IMR-90 (cell line): ENCODE measurements at regions not wholly inside any gene's neighbourhood (a gene's known extent, or its start where the extent isn't known, plus 50 kb on each side); places are given as distances from the start of the nearest gene placed in this dataset.

Source experiments
- ATAC-seq: fragments of 200-7000 bp; cut with Tn5 transposase; 2 replicates; pipeline ENCODE4 v1.9.1; 2020; ENCODE audit warnings: low read depth, mild to moderate bottlenecking, moderate library complexity
- BruUV-seq: library from RNA; stranded (reverse); fragments of 400-500 nt; replicated peaks from 2 replicates; lab custom pipeline; 2021; lab: Mats Ljungman, UMichigan
- CTCF ChIA-PET: fragments of 300-600 bp; formaldehyde crosslinking; extraction: SDS; loops from one replicate; lab custom pipeline; 2021; ENCODE audit warnings: antibody characterized with exemption; lab: Yijun Ruan, JAX
- POLR2A ChIA-PET: fragments of 300-600 bp; sonication (Branson Sonifier 250); formaldehyde crosslinking; loops from one replicate; lab custom pipeline; 2022; ENCODE audit warnings: antibody characterized with exemption; ENCODE audit not compliant: unreplicated experiment; lab: Charles Lee
- DNase-seq: peaks from one replicate; pipeline ENCODE4 v3.0.0; 2013
- H2AFZ ChIP-seq: replicated peaks from 2 replicates; pipeline ENCODE3; 2013; ENCODE audit warnings: low read length, mild to moderate bottlenecking; ENCODE audit not compliant: poor library complexity
- H2AK5ac ChIP-seq: 2 replicates; pipeline ENCODE4 v1.6.1; 2013; ENCODE audit warnings: low read depth, low read length, inconsistent platforms
- H2AK9ac ChIP-seq: replicated peaks from 2 replicates; pipeline ENCODE3; 2013; ENCODE audit warnings: mild to moderate bottlenecking, low read depth, low read length, moderate library complexity; ENCODE audit not compliant: poor library complexity
- H2BK120ac ChIP-seq: 2 replicates; pipeline ENCODE4 v1.6.1; 2013; ENCODE audit warnings: low read depth, low read length, inconsistent platforms
- H2BK15ac ChIP-seq: 3 replicates; pipeline ENCODE4 v1.6.1; 2013; ENCODE audit warnings: low read depth, low read length, inconsistent platforms
- H2BK20ac ChIP-seq: 2 replicates; pipeline ENCODE4 v1.6.1; 2013; ENCODE audit warnings: low read depth, mild to moderate bottlenecking, inconsistent platforms, low read length, moderate library complexity
- H2BK5ac ChIP-seq: 2 replicates; pipeline ENCODE4 v1.6.1; 2013; ENCODE audit warnings: mild to moderate bottlenecking, low read depth, low read length, inconsistent platforms; ENCODE audit not compliant: poor library complexity, severe bottlenecking
- H3K14ac ChIP-seq: replicated peaks from 2 replicates; pipeline ENCODE4 v1.6.1; 2013; ENCODE audit warnings: low read depth, low read length, inconsistent platforms
- H3K18ac ChIP-seq: 2 replicates; pipeline ENCODE4 v1.6.1; 2013; ENCODE audit warnings: low read depth, low read length, control low read depth
- H3K23ac ChIP-seq: 2 replicates; pipeline ENCODE4 v1.6.1; 2013; ENCODE audit warnings: low read depth, low read length, inconsistent platforms
- H3K27ac ChIP-seq: 2 replicates; pipeline ENCODE4 v1.5.1; 2013; ENCODE audit warnings: mild to moderate bottlenecking, control low read depth, low read length; ENCODE audit not compliant: insufficient read depth
- H3K27me3 ChIP-seq: 2 replicates; pipeline ENCODE4 v1.6.1; 2013; ENCODE audit warnings: low read length; ENCODE audit not compliant: control insufficient read depth, insufficient read depth
- H3K36me3 ChIP-seq: 2 replicates; pipeline ENCODE4 v1.6.1; 2013; ENCODE audit warnings: low read length, mixed read lengths; ENCODE audit not compliant: control insufficient read depth, insufficient read depth
- H3K4ac ChIP-seq: 2 replicates; pipeline ENCODE4 v1.6.1; 2013; ENCODE audit warnings: low read depth, low read length, inconsistent platforms
- H3K4me1 ChIP-seq: 2 replicates; pipeline ENCODE4 v1.6.1; 2013; ENCODE audit warnings: low read length, mixed read lengths; ENCODE audit not compliant: control insufficient read depth, insufficient read depth
- H3K4me2 ChIP-seq: 2 replicates; pipeline ENCODE4 v1.6.1; 2013; ENCODE audit warnings: low read depth, mild to moderate bottlenecking, control low read depth, low read length, moderate library complexity
- H3K4me3 ChIP-seq: 2 replicates; pipeline ENCODE4 v1.5.1; 2013; ENCODE audit warnings: low read depth, mild to moderate bottlenecking, control low read depth, low read length, moderate library complexity; ENCODE audit not compliant: insufficient read depth
- H3K56ac ChIP-seq: 2 replicates; pipeline ENCODE4 v1.6.1; 2013; ENCODE audit warnings: low read length, inconsistent platforms; ENCODE audit not compliant: insufficient read depth; ENCODE audit errors: extremely low read depth
- H3K79me1 ChIP-seq, 2 experiments: 2 replicates each; pipeline ENCODE4 v1.6.1; 2013; ENCODE audit warnings: low read length in 2 of 2, inconsistent platforms in 1 of 2, low read depth in 1 of 2
- H3K9ac ChIP-seq: 2 replicates; pipeline ENCODE4 v1.6.1; 2013; ENCODE audit warnings: low read depth, low read length, control low read depth
- H3K9me1 ChIP-seq: 2 replicates; pipeline ENCODE4 v1.6.1; 2013; ENCODE audit warnings: low read length, inconsistent platforms; ENCODE audit not compliant: insufficient read depth
- H3K9me3 ChIP-seq: 2 replicates; pipeline ENCODE4 v1.6.1; 2013; ENCODE audit warnings: low read length; ENCODE audit not compliant: control insufficient read depth, insufficient read depth
- H4K20me1 ChIP-seq: 2 replicates; pipeline ENCODE4 v1.6.1; 2013; ENCODE audit warnings: low read length, inconsistent platforms; ENCODE audit not compliant: insufficient read depth
- H4K5ac ChIP-seq: 2 replicates; pipeline ENCODE4 v1.6.1; 2013; ENCODE audit warnings: mild to moderate bottlenecking, low read depth, low read length, control low read depth
- H4K8ac ChIP-seq, 2 experiments: 2 replicates each; pipeline ENCODE4 v1.6.1; 2013; ENCODE audit warnings: low read depth in 2 of 2, low read length in 2 of 2, control low read depth in 1 of 2, inconsistent platforms in 1 of 2
- H4K91ac ChIP-seq: 2 replicates; pipeline ENCODE4 v1.6.1; 2013; ENCODE audit warnings: low read depth, low read length, inconsistent platforms; ENCODE audit not compliant: insufficient read depth
- BHLHE40 ChIP-seq: fragments of 150-350 bp; IDR thresholded peaks from 2 replicates; pipeline ENCODE4 v1.6.1; 2016; ENCODE audit warnings: mild to moderate bottlenecking, low read depth, low read length
- CEBPB ChIP-seq: IDR thresholded peaks from 2 replicates; pipeline ENCODE4 v1.6.1; 2012; ENCODE audit warnings: low read depth, low read length, improper control_type of control experiment
- CHD1 ChIP-seq: IDR thresholded peaks from 2 replicates; pipeline ENCODE4 v1.6.1; 2012; ENCODE audit warnings: low read depth, low read length, improper control_type of control experiment
- FOS ChIP-seq: fragments of 150-350 bp; IDR thresholded peaks from 2 replicates; pipeline ENCODE4 v1.6.1; 2016; ENCODE audit warnings: low read depth, low read length
- MAFK ChIP-seq: IDR thresholded peaks from 2 replicates; pipeline ENCODE4 v1.6.1; 2012; ENCODE audit warnings: low read depth, low read length, improper control_type of control experiment
- MAZ ChIP-seq: IDR thresholded peaks from 2 replicates; pipeline ENCODE4 v1.6.1; 2012; ENCODE audit warnings: low read depth, mild to moderate bottlenecking, low read length, improper control_type of control experiment, moderate library complexity, borderline replicate concordance
- MXI1 ChIP-seq: IDR thresholded peaks from 2 replicates; pipeline ENCODE4 v1.6.1; 2012; ENCODE audit warnings: low read depth, mild to moderate bottlenecking, low read length, moderate library complexity, borderline replicate concordance
- NFE2L2 ChIP-seq: fragments of 150-350 bp; IDR thresholded peaks from 2 replicates; pipeline ENCODE4 v1.6.1; 2016; ENCODE audit warnings: low read depth, mild to moderate bottlenecking, low read length
- POLR2A ChIP-seq: IDR thresholded peaks from 2 replicates; pipeline ENCODE4 v1.6.1; 2012; ENCODE audit warnings: mild to moderate bottlenecking, low read depth, low read length
- RAD21 ChIP-seq: IDR thresholded peaks from 2 replicates; pipeline ENCODE4 v1.6.1; 2012; ENCODE audit warnings: low read length, improper control_type of control experiment
- RCOR1 ChIP-seq: IDR thresholded peaks from 2 replicates; pipeline ENCODE4 v1.6.1; 2012; ENCODE audit warnings: mild to moderate bottlenecking, low read length, improper control_type of control experiment; ENCODE audit not compliant: insufficient replicate concordance
- RFX5 ChIP-seq: IDR thresholded peaks from 2 replicates; pipeline ENCODE4 v1.8.0; 2012; ENCODE audit warnings: low read depth, mild to moderate bottlenecking, low read length, moderate library complexity
- SMC3 ChIP-seq: fragments of 150-350 bp; IDR thresholded peaks from 2 replicates; pipeline ENCODE4 v1.6.1; 2016; ENCODE audit warnings: low read depth, mild to moderate bottlenecking, antibody characterized with exemption, low read length, moderate library complexity
- USF2 ChIP-seq: fragments of 150-350 bp; IDR thresholded peaks from 2 replicates; pipeline ENCODE4 v1.6.1; 2017; ENCODE audit warnings: mild to moderate bottlenecking, antibody characterized with exemption, low read length, low read depth
- WGBS, 2 experiments: methylation state at CpG; one replicate each; pipeline versions ENCODE4 v1.1.5 to v1.1.7; 2013; ENCODE audit warnings: missing lambda C conversion rate in 2 of 2; ENCODE audit not compliant: insufficient read length in 1 of 2; ENCODE audit errors: extremely low coverage in 2 of 2; 5-methylcytosine and 5-hydroxymethylcytosine counted together
- dilution Hi-C: fragments of 300-500 bp; cut with HindIII; formaldehyde crosslinking; loops from one replicate; pipeline ENCODE4 v1.14.3; 2018; ENCODE audit warnings: low sequenced_read_pairs; ENCODE audit not compliant: unreplicated experiment
- in situ Hi-C: fragments of 300-500 bp; cut with MboI; formaldehyde crosslinking; loops from 3 replicates; pipeline ENCODE4 v1.14.3; 2019; ENCODE audit warnings: low sequenced_read_pairs, inconsistent platforms, mixed read lengths
- intact Hi-C: fragments of 100-400 bp; cut with micrococcal nuclease; formaldehyde crosslinking; loops from 2 replicates; pipeline ENCODE4 v1.10.0; 2022
- TF ChIP-seq, protein P1 (sequence below): fragments of 150-350 bp; IDR thresholded peaks from 2 replicates; pipeline ENCODE4 v1.6.1; 2016; ENCODE audit warnings: low read depth, mild to moderate bottlenecking, low read length, moderate library complexity, borderline replicate concordance
- TF ChIP-seq, protein P2 (sequence below): conservative IDR thresholded peaks from 2 replicates; pipeline ENCODE4 v1.5.1; 2012; ENCODE audit warnings: mild to moderate bottlenecking, low read depth, low read length, improper control_type of control experiment

GRCh38 chrX:65098851-65099250 lies 122.6 kb upstream of the ZC4H2 start:
- no peak overlapping the region for H2BK5ac ChIP-seq
- no peak overlapping the region for H3K4me2 ChIP-seq
- H3K9me1 ChIP-seq = no peaks in the 10 kb centered on the region
- H3K23ac ChIP-seq = no peak overlapping the region
- TF ChIP-seq, protein P1, sequence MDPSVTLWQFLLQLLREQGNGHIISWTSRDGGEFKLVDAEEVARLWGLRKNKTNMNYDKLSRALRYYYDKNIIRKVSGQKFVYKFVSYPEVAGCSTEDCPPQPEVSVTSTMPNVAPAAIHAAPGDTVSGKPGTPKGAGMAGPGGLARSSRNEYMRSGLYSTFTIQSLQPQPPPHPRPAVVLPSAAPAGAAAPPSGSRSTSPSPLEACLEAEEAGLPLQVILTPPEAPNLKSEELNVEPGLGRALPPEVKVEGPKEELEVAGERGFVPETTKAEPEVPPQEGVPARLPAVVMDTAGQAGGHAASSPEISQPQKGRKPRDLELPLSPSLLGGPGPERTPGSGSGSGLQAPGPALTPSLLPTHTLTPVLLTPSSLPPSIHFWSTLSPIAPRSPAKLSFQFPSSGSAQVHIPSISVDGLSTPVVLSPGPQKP = no peak
- TF ChIP-seq USF2 = no peak
- no peak for TF ChIP-seq NFE2L2
- no peak for TF ChIP-seq BHLHE40
- no peak for TF ChIP-seq MAZ
- no peak for TF ChIP-seq RAD21
- TF ChIP-seq FOS = no peak
- TF ChIP-seq POLR2A = no peak
- no peak for TF ChIP-seq MXI1
- no peak for TF ChIP-seq MAFK
- TF ChIP-seq CEBPB = no peak
- no peak for TF ChIP-seq CHD1
- TF ChIP-seq, protein P2, sequence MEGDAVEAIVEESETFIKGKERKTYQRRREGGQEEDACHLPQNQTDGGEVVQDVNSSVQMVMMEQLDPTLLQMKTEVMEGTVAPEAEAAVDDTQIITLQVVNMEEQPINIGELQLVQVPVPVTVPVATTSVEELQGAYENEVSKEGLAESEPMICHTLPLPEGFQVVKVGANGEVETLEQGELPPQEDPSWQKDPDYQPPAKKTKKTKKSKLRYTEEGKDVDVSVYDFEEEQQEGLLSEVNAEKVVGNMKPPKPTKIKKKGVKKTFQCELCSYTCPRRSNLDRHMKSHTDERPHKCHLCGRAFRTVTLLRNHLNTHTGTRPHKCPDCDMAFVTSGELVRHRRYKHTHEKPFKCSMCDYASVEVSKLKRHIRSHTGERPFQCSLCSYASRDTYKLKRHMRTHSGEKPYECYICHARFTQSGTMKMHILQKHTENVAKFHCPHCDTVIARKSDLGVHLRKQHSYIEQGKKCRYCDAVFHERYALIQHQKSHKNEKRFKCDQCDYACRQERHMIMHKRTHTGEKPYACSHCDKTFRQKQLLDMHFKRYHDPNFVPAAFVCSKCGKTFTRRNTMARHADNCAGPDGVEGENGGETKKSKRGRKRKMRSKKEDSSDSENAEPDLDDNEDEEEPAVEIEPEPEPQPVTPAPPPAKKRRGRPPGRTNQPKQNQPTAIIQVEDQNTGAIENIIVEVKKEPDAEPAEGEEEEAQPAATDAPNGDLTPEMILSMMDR = no peak
- TF ChIP-seq RCOR1 = no peak
- no peak for TF ChIP-seq SMC3
- no peak for TF ChIP-seq RFX5
- BruUV-seq = no TSS peak
- no peak overlapping the region for H2AFZ ChIP-seq
- no peak overlapping the region for H3K14ac ChIP-seq
- no peaks in the 10 kb centered on the region for H3K79me1 ChIP-seq
- H3K4ac ChIP-seq = no peak overlapping the region
- ChIA-PET CTCF (no interaction called here), POLR2A (no interaction called here)
- no peaks in the 10 kb centered on the region for H3K4me1 ChIP-seq
- DNase-seq (no peak), ATAC-seq (no peak)
- no peak overlapping the region for H2AK5ac ChIP-seq
- H2BK120ac ChIP-seq = no peak overlapping the region
- no peaks in the 10 kb centered on the region for H4K20me1 ChIP-seq
- no peak overlapping the region for H4K8ac ChIP-seq
- dilution Hi-C loops (no loop called here), in situ Hi-C loops (no loop called here), intact Hi-C loops (no loop called here)
- 60% methylated on average over 1 of the region's 3 CpGs; no CpG with 5 or more reads in 1 of the 2 experiments for WGBS, 2 experiments
- no peaks in the 10 kb centered on the region for H3K27me3 ChIP-seq
- H3K27ac ChIP-seq = no peak overlapping the region
- H4K5ac ChIP-seq = no peak overlapping the region
- H3K56ac ChIP-seq = no peak overlapping the region
- no peak overlapping the region for H2AK9ac ChIP-seq
- H2BK15ac ChIP-seq = no peak overlapping the region
- H3K9ac ChIP-seq = no peak overlapping the region
- peaks cover 4% of the 10 kb centered on the region; the same call in 1 of the 2 replicates for H3K9me3 ChIP-seq
- H2BK20ac ChIP-seq = no peak overlapping the region
- H4K91ac ChIP-seq = no peak overlapping the region
- H3K4me3 ChIP-seq = no peak overlapping the region
- no peaks in the 10 kb centered on the region for H3K36me3 ChIP-seq
- H3K18ac ChIP-seq = no peak overlapping the region
